ENCODE measurements at regions not wholly inside any gene's neighbourhood (a gene's known extent, or its start where the extent isn't known, plus 50 kb on each side); places are given as distances from the start of the nearest gene placed in this dataset.

GRCh38 chr7:109772161-109772560 is 1202.5 kb downstream of the DNAJB9 start:
- TF ChIP-seq CTCF (IDR thresholded peaks at IDR 0.05 in 4 of 5, conservative IDR thresholded peaks at IDR 0.05 in 1 of 5) (no peak), POLR2A (IDR thresholded peaks at IDR 0.05) (no peak)
